Neuron (in vitro differentiated cells): ENCODE measurements at regions not wholly inside any gene's neighbourhood (a gene's known extent, or its start where the extent isn't known, plus 50 kb on each side); places are given as distances from the start of the nearest gene placed in this dataset.

ENCODE experiments used
- H2AFZ ChIP-seq: one replicate; pipeline ENCODE4 v1.6.1; 2013; ENCODE audit warnings: low read depth, mild to moderate bottlenecking, inconsistent platforms, low read length, moderate library complexity
- H3K27me3 ChIP-seq: one replicate; pipeline ENCODE4 v1.6.1; 2013; ENCODE audit warnings: low read length; ENCODE audit not compliant: insufficient read depth
- H3K36me3 ChIP-seq: one replicate; pipeline ENCODE4 v1.6.1; 2013; ENCODE audit warnings: low read length; ENCODE audit not compliant: insufficient read depth
- H3K4me1 ChIP-seq: one replicate; pipeline ENCODE4 v1.6.1; 2013; ENCODE audit warnings: low read length; ENCODE audit not compliant: insufficient read depth
- H3K4me3 ChIP-seq: 2 replicates; pipeline ENCODE4 v1.5.1; 2013; ENCODE audit warnings: mild to moderate bottlenecking, low read length, moderate library complexity
- H3K9me3 ChIP-seq: one replicate; pipeline ENCODE4 v1.6.1; 2013; ENCODE audit warnings: low read length

DNA sequence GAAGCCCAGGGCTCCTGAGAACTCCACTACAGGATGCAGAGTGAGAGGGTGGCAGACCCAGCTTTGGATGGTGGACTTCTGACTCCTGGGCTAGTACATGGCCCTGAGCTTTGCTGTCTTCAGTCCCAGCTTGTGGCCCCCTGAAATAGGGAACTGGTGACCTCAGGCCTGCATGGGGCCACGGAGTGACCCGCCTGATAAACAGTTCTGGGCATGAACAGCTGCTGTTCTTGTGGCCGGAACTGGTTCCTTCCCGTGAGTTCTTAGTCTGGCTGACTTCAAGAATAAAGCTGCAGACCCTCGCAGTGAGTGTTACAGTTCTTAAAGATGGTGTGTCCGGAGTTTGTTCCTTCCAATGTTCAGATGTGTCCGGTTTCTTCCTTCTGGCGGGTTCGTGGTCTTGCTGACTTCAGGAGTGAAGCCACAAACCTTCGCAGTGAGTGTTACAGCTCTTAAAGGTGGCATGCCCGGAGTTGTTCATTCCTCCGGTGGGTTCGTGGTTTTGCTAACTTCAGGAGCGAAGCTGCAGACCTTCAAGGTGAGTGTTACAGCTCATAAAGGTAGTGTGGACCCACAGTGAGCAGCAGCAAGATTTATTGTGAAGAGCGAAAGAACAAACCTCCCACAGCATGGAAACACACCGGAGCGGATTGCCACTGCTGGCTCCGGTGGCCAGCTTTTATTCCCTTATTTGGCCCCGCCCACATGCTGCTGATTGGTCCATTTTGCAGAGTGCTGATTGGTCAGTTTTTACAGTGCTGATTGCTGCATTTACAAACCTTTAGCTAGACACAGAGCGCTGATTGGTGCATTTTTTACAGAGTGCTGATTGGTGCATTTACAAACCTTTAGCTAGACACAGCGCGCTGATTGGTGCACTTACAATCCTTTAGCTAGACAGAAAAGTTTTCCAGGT, 268.0 kb downstream of the ZEB1 start:
- Histone ChIP-seq H2AFZ (no peak overlapping the region), H3K27me3 (no peaks in the 10 kb centered on the region), H3K4me1 (no peaks in the 10 kb centered on the region), H3K4me3 (no peak overlapping the region), H3K9me3 (no peaks in the 10 kb centered on the region), H3K36me3 (no peaks in the 10 kb centered on the region)

DNA sequence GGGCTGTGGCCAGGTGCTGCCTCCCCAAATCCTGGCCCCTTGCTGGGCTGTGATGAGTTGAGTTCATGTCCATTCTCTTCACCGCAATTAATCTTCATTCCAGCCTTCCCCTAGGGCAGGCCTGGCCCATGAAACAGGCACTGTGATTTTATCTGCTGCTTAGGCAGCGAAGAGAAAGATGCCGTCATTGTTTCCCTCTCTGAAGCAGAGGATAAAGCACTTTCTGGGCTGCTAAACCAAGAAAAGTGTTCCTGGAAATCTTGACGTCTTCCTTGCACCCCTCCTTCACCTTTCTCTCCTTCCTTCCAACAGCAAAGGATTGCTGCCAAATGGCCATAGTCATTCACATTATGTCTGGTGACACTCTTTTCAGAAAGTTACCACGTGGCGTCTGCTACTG, 265.9 kb downstream of the ZEB1 start:
- H3K36me3 ChIP-seq: no peaks in the 10 kb centered on the region
- no peak overlapping the region for H3K4me3 ChIP-seq
- no peaks in the 10 kb centered on the region for H3K4me1 ChIP-seq
- no peaks in the 10 kb centered on the region for H3K27me3 ChIP-seq
- H3K9me3 ChIP-seq: no peaks in the 10 kb centered on the region
- no peak overlapping the region for H2AFZ ChIP-seq

DNA sequence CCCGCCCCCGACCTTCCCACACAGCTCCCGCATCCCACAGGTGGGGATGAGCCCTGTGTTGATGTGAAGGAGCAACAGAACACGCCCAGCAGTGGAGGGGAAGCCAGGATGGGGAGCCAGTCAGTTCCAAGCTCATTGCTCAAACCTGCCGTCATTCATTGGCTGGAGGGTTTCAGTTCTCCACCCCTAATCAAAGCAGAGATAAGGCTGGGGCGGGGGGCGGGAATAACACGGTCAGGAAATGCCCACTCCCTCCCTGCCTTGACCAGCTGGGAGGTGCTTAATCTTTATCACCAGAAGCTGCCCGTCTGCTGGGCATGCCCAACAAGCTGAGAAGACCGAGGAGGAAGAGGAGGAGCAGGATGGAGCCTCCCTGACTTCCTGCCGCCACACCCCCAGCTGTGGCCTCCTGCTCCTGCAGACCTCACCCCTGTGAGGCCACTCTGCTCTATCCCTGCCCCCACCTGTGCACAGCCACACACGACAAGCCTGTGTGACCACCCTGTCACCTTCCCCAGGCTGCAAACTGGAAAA, 265.1 kb downstream of the ZEB1 start:
- Histone ChIP-seq H2AFZ (no peak overlapping the region), H3K27me3 (no peaks in the 10 kb centered on the region), H3K4me3 (no peak overlapping the region), H3K4me1 (no peaks in the 10 kb centered on the region), H3K36me3 (no peaks in the 10 kb centered on the region), H3K9me3 (no peaks in the 10 kb centered on the region)

DNA sequence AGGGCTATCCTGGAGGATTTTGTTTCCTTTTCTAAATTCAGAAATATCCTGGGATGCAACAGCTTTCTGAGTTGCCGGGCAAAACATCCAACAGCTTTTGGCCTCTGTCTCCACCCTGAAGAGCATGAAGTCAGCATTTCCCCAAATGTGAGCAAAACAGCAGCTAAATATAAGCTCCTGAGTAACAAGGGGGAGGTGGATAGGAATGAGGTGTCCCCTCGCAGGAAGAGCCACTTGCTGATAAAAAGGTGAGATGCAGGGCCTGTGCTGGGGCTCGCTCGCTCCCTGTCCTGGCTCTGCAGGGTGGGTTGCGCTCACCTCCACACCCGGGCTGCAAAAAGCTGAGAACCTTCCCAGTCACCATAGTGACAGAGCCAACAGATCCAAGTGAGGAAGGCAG, 264.3 kb downstream of the ZEB1 start:
- Histone ChIP-seq H2AFZ (no peak overlapping the region), H3K4me1 (no peaks in the 10 kb centered on the region), H3K36me3 (no peaks in the 10 kb centered on the region), H3K9me3 (no peaks in the 10 kb centered on the region), H3K4me3 (no peak overlapping the region), H3K27me3 (no peaks in the 10 kb centered on the region)

DNA sequence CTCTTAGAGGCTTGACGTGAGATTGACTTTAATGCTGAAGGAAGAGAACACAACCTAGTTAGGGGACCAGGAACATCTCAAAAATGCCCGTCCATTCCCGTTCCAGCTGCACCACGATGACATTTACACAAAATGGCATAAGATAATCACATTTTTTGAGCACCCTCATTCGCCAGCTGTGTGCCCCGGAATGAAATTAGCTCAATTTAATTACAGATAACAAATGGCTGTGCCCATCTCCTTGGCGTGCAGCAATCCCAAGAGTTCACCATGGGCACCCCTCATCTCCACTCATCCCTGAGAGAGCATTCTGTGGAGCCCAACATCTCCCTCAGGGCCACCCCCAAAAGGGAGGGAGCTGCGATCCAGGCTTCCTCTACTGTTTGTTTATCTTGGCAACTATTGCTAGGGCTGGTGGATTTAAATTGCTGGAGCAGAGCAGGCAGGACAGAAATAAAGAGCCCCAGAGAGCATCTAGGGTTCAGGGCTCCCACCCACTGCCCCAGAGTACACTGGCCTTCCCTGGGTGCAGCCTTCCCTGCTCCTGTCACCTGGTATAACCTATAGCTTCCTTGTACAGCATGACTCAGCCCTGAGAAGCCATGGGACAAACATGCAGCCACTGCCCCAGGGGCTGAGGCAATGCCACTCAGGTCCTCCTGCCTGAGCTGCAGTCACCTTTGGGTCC, 263.5 kb downstream of the ZEB1 start:
- Histone ChIP-seq H3K27me3 (no peaks in the 10 kb centered on the region), H3K4me3 (no peak overlapping the region), H3K36me3 (no peaks in the 10 kb centered on the region), H3K9me3 (peaks cover 3% of the 10 kb centered on the region), H3K4me1 (no peaks in the 10 kb centered on the region), H2AFZ (no peak overlapping the region)

DNA sequence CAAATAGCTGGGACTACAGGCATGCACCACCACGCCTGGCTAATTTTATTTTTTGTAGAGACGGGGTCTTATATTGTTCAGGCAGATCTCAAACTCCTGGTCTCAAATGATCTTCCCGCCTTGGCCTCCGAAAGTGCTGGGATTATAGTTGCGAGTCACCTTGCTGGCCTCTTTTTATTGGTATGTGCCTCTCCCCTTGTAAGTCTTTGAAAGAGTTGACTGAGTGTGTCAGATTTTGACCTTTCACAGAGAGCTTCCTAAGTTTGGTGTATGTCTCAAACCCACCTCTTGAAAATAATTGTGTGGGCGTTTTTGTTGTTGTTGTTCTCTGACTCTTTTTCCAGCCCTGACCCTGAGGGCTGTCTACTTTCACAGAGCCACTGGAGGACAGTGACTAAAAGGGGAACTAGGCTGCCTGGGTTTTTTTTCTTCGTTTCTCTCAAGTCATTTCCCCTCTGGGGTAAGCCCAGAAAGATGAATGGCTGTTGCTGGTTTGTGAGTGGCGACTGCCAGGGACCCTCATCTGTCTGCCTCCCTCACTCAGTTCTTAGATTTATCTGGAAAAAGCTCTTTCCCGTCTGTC, 262.8 kb downstream of the ZEB1 start:
- Histone ChIP-seq H3K4me1 (no peaks in the 10 kb centered on the region), H3K4me3 (no peak overlapping the region), H3K36me3 (no peaks in the 10 kb centered on the region), H2AFZ (no peak overlapping the region), H3K27me3 (no peaks in the 10 kb centered on the region), H3K9me3 (peaks cover 5% of the 10 kb centered on the region)

DNA sequence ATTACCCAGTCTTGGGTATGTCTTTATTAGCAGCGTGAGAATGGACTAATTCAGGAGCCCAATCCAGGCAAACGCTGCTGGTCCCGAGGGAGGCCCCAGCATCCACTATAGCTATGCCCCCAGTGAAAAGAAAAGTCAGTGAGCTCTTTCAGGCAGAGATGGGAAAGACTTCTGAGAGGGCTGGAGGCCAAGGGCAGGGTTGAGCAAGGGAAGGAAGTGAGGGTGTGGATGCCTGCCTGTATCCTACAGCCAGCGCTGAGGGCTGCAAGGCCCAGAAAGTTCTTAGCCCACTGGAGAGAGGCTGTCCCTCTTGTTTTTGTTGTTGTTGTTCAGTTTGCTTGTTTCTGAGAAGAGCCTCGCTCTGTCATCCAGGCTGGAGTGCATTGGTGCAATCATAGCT, 261.6 kb downstream of the ZEB1 start:
- no peak overlapping the region for H3K4me3 ChIP-seq
- H3K9me3 ChIP-seq: peaks cover 5% of the 10 kb centered on the region
- H3K27me3 ChIP-seq: no peaks in the 10 kb centered on the region
- H3K4me1 ChIP-seq: no peaks in the 10 kb centered on the region
- H3K36me3 ChIP-seq: no peaks in the 10 kb centered on the region
- no peak overlapping the region for H2AFZ ChIP-seq
